Epithelial cell of prostate (primary cell): ENCODE measurements at regions not wholly inside any gene's neighbourhood (a gene's known extent, or its start where the extent isn't known, plus 50 kb on each side); places are given as distances from the start of the nearest gene placed in this dataset.

Source experiments
- DNase-seq: peaks from one replicate; pipeline ENCODE4 v3.0.0-alpha.2; 2011; ENCODE audit warnings: low read depth, low spot score
- H3K27ac ChIP-seq: fragments of 450-650 bp; 2 replicates; pipeline ENCODE4 v1.5.1; 2017; ENCODE audit warnings: mild to moderate bottlenecking

DNA sequence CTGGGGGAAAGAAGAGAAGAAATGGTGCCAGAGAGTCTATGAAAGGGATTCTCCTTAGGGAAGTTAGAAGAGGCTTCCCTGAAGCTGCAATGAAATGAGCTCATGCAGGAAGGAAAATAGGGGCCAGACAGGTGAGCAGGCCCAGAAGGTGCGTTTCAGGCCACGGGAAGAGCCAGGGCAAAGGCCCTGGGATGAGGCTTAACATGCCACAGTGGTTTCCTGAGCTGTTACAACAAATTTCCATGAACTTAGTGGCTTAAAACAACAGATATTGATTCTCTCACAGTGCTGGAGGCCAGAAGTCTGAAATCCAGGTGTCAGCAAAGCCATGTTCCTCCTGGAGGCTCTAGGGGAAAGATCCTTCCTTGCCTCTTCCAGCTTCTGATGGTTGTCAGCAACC lies 167.9 kb downstream of the TFAP2C start:
- H3K27ac ChIP-seq: no peak overlapping the region
- DNase-seq: no peak

- H3K27ac ChIP-seq: no peak overlapping the region
- DNase-seq: no peak
Measured at GRCh38 chr20:56798634-56799033, 169.5 kb downstream of the TFAP2C start.

DNA sequence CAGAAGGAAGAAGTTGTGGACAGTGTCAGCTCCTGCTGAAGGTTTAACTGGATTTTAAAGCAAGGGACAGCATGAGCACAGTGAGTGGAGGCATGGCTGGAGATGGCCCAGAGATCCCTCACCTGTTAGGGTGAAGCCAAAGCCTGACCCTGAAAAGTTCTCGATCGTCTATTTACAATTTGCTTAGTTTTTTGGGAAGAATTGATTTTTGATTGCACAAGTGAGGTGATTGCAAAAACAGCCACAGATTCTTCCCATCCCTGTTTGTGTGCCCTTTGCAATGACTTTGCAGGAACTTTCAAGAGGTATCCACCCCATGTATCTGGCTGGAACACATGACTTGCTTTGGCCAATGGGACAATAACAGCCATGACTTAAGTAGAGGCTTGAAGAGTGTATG lies 170.1 kb downstream of the TFAP2C start:
- H3K27ac ChIP-seq: no peak overlapping the region
- no peak for DNase-seq

DNA sequence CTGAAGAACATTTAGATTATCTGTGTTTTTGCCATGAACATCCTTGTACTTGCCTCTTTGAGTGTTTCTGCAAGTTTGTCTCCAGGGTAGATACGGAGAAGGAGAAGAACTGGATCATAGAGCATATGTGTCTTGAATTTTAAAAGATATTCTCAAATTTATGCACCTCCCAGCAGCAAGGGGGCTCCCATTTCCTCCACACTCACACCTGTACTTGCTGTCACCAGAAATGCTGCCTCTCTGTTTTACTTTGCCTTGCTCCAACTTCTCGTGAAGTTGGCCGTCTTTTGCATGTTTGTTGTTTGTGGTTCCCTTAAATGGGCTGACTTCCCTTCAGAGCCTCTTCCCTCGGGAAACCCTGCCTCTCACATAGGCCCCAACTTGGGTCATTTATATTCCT lies 171.0 kb downstream of the TFAP2C start:
- no peak overlapping the region for H3K27ac ChIP-seq
- no peak for DNase-seq

GRCh38 chr20:56801971-56802755 lies 173.1 kb downstream of the TFAP2C start:
- DNase-seq: no peak
- no peak overlapping the region for H3K27ac ChIP-seq

DNA sequence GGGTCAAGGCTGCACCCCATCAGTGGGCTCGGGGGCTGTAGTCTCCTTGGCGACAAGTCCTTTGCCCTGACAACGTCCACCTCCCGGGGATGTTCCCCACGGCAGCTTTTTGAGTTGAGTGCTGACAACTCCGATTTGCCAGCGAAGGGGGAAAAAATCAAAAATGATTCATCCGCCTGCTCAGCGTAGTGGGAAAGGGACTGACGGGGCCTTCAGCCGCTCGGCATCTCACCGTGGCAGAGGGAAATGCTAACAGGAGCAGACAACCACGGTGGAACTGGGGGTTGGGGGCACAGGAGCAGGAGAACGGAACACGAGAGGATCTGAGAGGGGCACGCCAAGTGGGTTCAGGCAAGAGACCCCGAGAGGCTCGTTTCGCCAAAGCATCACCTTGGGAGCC lies 173.7 kb downstream of the TFAP2C start:
- DNase-seq: no peak
- no peak overlapping the region for H3K27ac ChIP-seq

DNA sequence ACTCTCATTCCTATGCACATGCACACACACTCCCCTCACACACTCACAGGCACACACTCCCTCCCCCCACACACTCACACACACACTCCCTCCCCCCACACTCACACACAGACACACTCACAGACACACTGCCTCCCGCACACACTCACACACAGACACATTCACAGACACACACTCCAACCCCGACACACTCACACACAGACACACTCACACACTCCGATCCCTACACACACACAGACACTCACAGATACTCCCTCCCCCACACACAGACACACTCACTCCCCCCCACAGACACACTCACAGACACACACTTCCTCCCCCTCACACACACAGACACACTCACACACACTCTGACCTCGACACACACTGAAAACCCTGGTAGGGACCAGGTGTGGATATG lies 176.2 kb downstream of the TFAP2C start:
- no peak for DNase-seq
- no peak overlapping the region for H3K27ac ChIP-seq

DNA sequence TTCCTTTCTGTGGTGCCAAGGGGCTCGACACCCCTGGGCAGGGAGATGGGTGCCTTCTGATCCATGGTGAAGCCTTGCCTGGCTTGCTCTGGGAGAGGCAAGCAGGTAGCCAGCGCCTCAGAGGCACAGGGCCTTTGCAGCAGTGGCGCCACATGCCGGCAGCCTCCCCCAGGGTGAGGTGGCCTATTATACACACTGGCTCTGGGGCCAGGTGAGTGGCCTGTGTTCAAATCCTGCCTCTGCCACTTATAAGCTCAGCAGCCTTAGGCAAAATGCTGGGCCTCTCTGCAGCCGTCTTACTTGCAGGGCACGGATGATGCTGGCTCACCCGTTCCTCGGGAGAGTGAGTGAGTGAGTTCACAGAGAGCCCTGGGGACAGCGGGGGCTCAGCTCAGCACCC lies 176.9 kb downstream of the TFAP2C start:
- H3K27ac ChIP-seq: no peak overlapping the region
- DNase-seq: no peak

- no peak for DNase-seq
- no peak overlapping the region for H3K27ac ChIP-seq
Measured at GRCh38 chr20:56806952-56807517, 177.9 kb downstream of the TFAP2C start.

DNA sequence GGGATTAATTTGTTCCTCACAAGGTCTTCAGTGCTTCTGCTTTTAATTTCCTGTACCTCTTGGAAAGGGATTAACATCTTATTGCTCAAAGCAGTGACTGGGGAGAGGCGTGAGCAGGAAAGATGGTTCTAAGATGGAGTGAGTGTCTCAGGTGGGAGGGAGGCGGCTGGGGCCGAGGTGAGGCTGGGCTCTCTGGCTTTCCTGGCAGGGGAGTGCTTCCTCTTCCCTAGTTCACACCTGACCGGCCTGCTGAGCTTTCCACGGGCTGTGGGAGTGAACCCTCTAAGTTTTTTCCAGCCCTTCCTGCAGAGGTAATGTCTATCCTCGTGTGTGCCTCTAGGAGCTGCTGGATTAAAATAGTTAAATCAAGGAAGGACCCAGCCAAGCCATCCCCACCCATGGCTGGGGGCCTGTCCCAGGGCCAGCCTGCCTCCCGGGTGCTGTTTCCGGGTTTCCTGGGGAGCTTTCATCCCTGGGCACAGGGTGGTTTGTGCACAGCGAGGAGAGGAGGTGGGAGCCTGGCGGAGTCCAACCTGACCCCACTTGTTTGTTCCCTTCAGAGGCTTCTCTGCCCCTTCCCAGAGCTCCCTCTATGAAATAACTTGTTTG lies 179.1 kb downstream of the TFAP2C start:
- H3K27ac ChIP-seq: peak overlapping the region; percentile 67
- DNase-seq: no peak

DNA sequence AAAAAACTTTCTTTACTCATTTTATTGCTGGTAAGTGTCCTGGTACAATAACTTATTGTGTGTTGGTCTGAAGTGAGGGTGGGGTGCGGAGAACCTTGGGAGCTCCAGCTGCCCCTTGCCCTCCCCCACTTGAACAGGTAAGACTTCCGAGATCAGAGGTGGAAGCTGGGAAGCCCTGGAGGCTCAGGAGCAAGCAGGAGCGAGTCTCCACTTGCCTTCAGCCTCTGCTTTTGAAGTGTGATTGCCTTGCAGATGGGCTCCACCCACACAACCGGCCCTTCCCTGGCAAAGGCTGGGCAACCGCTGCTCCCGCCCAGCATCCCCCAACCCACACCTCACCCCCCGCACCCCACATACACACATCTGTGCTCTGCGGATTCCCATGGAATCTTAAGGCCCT lies 179.6 kb downstream of the TFAP2C start:
- peak overlapping the region; percentile 67 for H3K27ac ChIP-seq
- no peak for DNase-seq

- no peak for DNase-seq
- H3K27ac ChIP-seq: peak overlapping the region; percentile 67
Measured at GRCh38 chr20:56809668-56810067, 180.6 kb downstream of the TFAP2C start.

GRCh38 chr20:56810141-56810540 lies 181.0 kb downstream of the TFAP2C start:
- no peak for DNase-seq
- H3K27ac ChIP-seq: peak overlapping the region; percentile 67

DNA sequence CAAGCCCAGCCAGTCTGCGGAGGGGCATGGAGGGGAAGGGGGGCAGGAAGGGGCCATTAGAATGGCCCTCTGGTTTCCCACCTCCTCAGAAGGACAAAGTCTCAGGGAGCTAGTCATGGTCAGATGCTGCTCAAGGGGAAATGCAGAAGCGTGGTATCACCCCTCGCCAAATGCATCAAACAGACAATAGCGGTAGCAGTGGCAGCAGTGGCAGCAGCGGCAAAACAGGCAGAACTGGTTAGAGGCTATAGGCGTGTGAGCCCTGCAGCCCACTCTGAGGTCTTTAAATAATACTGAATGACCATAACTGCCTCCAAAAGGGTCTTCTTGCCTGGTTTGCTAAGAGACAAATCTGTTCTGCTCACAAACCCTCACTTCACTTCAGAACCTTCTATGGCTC lies 186.7 kb downstream of the TFAP2C start:
- no peak for DNase-seq
- H3K27ac ChIP-seq: no peak overlapping the region

GRCh38 chr20:56816349-56816748 lies 187.2 kb downstream of the TFAP2C start:
- H3K27ac ChIP-seq: no peak overlapping the region
- DNase-seq: no peak

GRCh38 chr20:56817780-56818675 lies 188.9 kb downstream of the TFAP2C start:
- no peak for DNase-seq
- H3K27ac ChIP-seq: no peak overlapping the region

GRCh38 chr20:56820984-56821383 lies 191.9 kb downstream of the TFAP2C start:
- DNase-seq: no peak

DNA sequence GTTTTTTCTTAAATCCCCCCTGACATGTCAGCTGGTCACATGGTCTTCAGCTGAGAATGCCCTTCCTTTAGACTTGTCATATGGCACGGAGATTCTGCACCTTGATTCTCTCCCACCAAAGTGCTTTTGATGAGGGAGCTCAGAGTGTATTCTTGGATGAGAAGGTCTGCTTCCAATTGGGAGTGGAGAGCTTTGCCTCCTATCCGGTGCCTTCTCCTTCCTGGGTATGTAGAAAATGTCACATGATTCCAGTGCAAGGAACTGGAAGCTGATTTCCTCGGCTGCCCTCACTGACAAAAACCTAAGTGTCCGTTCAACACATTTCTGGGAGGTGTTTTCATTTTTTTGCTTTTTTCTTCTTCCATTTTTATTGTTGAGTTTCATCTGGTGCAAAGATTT lies 197.2 kb downstream of the TFAP2C start:
- no peak for DNase-seq
- H3K27ac ChIP-seq: no peak overlapping the region

More at GRCh38 chr20:56820984-56821383, 191.9 kb downstream of the TFAP2C start:
- H3K27ac ChIP-seq: no peak overlapping the region

DNA sequence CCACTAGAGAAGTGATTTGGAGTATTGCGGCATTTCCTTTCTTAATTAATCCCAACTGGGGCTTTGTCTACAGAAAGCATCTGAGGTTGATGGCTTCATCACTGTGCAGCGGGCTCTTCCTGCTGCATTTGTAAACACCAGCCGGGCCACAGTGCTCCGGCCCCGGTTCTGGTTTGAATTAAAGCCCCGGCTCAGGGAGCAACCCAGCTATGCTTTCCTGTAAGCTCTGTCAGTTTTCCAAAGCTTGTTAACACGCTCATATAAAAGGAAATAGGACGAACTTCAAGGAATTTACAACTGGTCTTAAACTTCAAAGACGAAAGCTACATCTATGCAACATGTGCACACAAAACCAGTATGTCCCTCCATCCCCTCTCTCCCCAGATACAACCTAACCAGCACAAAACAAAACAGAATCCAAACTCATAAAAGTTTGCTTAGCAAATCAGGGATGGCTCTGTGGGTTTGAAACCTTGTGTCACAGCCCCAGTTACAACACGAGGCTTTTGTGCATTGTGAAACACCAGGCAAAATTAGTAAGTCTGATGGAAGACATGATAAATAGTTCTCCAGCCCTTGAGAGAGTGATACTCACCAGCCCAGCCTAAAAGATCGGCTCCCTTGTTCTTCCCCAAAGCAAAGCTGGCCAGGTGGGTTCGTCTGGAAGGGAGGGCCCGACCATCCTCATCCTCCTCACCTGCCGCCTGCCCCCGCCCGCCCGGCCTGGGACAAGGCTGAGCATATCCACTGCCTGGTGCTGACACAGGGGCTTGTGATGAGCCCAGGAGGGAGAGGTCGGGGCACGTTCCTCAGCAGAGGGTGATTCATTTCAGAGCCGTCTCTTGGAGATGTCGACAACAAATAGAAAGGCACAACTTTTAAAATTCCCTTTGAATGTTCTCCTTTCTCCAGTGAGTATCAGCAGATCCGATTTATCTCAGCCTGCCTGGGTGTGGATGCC lies 197.9 kb downstream of the TFAP2C start:
- H3K27ac ChIP-seq: peak overlapping the region; percentile 46
- DNase-seq: peak; percentile 77

DNA sequence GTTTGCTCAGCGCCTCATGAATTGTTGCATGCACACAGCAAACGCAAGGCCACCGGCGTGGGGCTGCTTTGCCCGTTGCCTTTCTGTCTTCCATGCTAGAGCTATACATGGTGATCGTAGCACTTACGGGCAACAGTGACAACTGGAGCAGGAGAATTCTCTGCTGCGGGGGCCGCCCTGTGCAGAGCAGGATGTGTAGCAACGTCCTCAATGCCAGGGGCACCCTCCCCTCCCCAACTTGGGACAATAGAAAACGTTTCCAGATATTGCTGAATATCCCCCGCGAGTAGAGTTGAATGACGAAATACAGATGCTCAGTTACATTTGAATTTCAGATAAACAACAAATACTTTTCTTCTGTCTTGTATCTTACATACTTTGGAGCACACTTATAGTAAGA lies 198.7 kb downstream of the TFAP2C start:
- H3K27ac ChIP-seq: peak overlapping the region; percentile 46

More for the DNA sequence above, 198.7 kb downstream of the TFAP2C start:
- no peak for DNase-seq
